PC-9 (cell line): ENCODE measurements at regions not wholly inside any gene's neighbourhood (a gene's known extent, or its start where the extent isn't known, plus 50 kb on each side); places are given as distances from the start of the nearest gene placed in this dataset.

Experiments
- BruUV-seq: library from RNA; stranded (reverse); fragments of 400-500 nt; replicated peaks from 2 replicates; lab custom pipeline; 2021; lab: Mats Ljungman, UMichigan
- CTCF ChIA-PET: fragments of 300-600 bp; sonication (Branson Sonifier 250); formaldehyde crosslinking; loops from one replicate; lab custom pipeline; 2022; ENCODE audit warnings: antibody characterized with exemption; lab: Charles Lee
- POLR2A ChIA-PET: fragments of 300-600 bp; sonication (Branson Sonifier 250); formaldehyde crosslinking; loops from one replicate; lab custom pipeline; 2022; ENCODE audit warnings: antibody characterized with exemption; ENCODE audit not compliant: unreplicated experiment; lab: Charles Lee
- DNase-seq, 2 experiments: peaks; one replicate each; pipeline versions ENCODE4 v3.0.0 to v3.0.0-alpha.2; 2015 to 2022; ENCODE audit warnings: mixed read lengths in 1 of 2
- H2AFZ ChIP-seq: fragments of 200-600 bp; sonication (generic); 2 replicates; pipeline ENCODE4 v1.8.1; 2017; ENCODE audit warnings: antibody characterized with exemption
- H3F3A ChIP-seq: fragments of 200-600 bp; sonication (generic); 2 replicates; pipeline ENCODE4 v1.8.1; 2017; ENCODE audit warnings: antibody characterized with exemption, mild to moderate bottlenecking, low read depth; ENCODE audit not compliant: insufficient read depth
- H3K27ac ChIP-seq: fragments of 200-600 bp; sonication (generic); 2 replicates; pipeline ENCODE4 v1.6.1; 2016; ENCODE audit warnings: mixed run types
- H3K27me3 ChIP-seq: fragments of 200-600 bp; sonication (generic); 2 replicates; pipeline ENCODE4 v1.6.1; 2016; ENCODE audit warnings: low read depth, mixed run types; ENCODE audit not compliant: insufficient read depth
- H3K36me3 ChIP-seq: fragments of 200-600 bp; sonication (generic); 2 replicates; pipeline ENCODE4 v1.6.1; 2016; ENCODE audit warnings: low read depth, mixed run types
- H3K4me1 ChIP-seq: fragments of 200-600 bp; sonication (generic); replicated peaks from 2 replicates; pipeline ENCODE4 v1.6.1; 2016; ENCODE audit warnings: mixed run types; ENCODE audit not compliant: insufficient read depth
- H3K4me2 ChIP-seq: fragments of 200-600 bp; sonication (generic); 2 replicates; pipeline ENCODE4 v1.6.1; 2017; ENCODE audit warnings: mixed run types
- H3K4me3 ChIP-seq: fragments of 200-600 bp; sonication (generic); 2 replicates; pipeline ENCODE4 v1.6.1; 2016; ENCODE audit warnings: mixed run types
- H3K79me2 ChIP-seq: fragments of 200-600 bp; sonication (generic); 2 replicates; pipeline ENCODE4 v1.6.1; 2017; ENCODE audit warnings: low read depth, mixed run types
- H3K9me2 ChIP-seq: fragments of 200-600 bp; sonication (generic); 2 replicates; pipeline ENCODE4 v1.8.1; 2017; ENCODE audit warnings: mild to moderate bottlenecking; ENCODE audit not compliant: insufficient read depth
- H3K9me3 ChIP-seq: fragments of 200-600 bp; sonication (generic); 2 replicates; pipeline ENCODE4 v1.8.1; 2016; ENCODE audit warnings: low read depth; ENCODE audit not compliant: insufficient read depth
- H4K20me1 ChIP-seq: fragments of 200-600 bp; sonication (generic); 2 replicates; pipeline ENCODE4 v1.8.1; 2017; ENCODE audit not compliant: insufficient read depth
- CTCF ChIP-seq: fragments of 200-600 bp; sonication (generic); conservative IDR thresholded peaks from 2 replicates; pipeline ENCODE4 v1.6.1; 2017; ENCODE audit warnings: mixed run types, antibody characterized with exemption, mild to moderate bottlenecking, moderate library complexity
- EZH2 ChIP-seq: fragments of 200-600 bp; sonication (generic); IDR thresholded peaks from 2 replicates; pipeline ENCODE4 v1.8.0; 2017; ENCODE audit warnings: antibody characterized with exemption, low read depth
- intact Hi-C: fragments of 100-400 bp; cut with micrococcal nuclease; formaldehyde crosslinking; loops from one replicate; pipeline ENCODE4 v1.10.0; 2022; ENCODE audit not compliant: unreplicated experiment

DNA sequence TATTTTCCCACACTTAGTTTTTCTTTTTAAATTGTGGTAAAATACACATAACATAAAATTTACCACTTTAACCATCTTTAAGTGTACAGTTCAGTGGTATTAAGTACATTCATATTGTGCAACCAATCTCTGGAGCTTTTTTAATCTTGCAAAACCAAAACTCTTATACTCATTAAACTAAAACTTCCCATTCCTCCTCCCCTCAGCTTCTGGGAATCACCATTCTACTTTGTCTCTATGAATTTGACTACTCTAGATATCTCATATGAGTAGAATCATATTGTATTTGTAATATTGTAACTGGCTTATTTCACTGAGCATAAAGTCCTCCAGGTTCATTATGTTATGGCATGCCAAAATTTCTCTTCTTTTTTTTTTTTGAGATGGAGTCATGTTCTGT is 86.4 kb upstream of the JAZF1 start:
- no peak for TF ChIP-seq CTCF
- no peak for TF ChIP-seq EZH2
- Histone ChIP-seq H3K4me3 (no peak overlapping the region), H3K27me3 (no peaks in the 10 kb centered on the region), H4K20me1 (no peaks in the 10 kb centered on the region), H3F3A (no peaks in the 10 kb centered on the region), H3K4me1 (no peaks in the 10 kb centered on the region), H3K9me2 (no peaks in the 10 kb centered on the region; the same call in 1 of the 2 replicates), H3K27ac (no peak overlapping the region), H3K36me3 (no peaks in the 10 kb centered on the region), H3K9me3 (no peaks in the 10 kb centered on the region), H3K4me2 (no peak overlapping the region), H2AFZ (no peak overlapping the region), H3K79me2 (no peaks in the 10 kb centered on the region)
- DNase-seq = no peak
- ChIA-PET CTCF (no interaction called here), POLR2A (no interaction called here)
- no TSS peak for BruUV-seq
- intact Hi-C loops = no loop called here

DNA sequence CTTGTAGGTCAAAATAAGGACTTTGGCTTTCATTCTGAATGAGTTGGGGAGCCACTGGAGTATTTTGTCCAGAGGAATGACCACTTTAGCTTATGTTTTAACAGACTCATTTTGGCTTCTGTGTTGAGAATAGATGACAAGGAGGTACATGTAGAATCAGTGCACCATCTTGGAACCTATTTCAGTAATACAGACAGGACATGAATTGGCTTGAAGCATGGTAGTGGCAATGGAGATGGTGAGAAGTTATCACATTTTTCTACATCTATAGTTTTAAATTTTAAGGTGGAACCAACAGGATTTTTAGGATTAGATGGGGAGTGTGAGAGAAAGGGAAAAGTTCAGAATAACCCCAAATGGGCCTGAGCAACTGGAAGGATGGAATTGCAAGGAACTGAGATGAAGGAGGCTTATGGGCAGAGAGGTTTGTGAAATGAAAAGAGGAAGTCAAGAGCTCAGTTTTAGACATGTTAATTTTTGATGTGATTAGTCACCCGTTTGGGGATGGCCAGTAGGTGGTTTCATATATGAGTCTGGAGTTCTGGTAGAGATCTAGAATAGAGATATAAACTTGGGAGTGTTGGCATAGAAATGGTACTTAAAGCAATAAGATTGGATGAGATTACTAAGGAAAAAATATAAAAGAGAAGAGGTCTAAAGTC is 89.2 kb upstream of the JAZF1 start:
- TF ChIP-seq CTCF = no peak
- TF ChIP-seq EZH2 = no peak
- no peaks in the 10 kb centered on the region for H3K27me3 ChIP-seq
- H3K36me3 ChIP-seq = no peaks in the 10 kb centered on the region
- H4K20me1 ChIP-seq = no peaks in the 10 kb centered on the region
- DNase-seq = no peak
- 0 out of 2 replicates have a peak, but pooled peaks cover 6% of the 10 kb centered on the region for H3K9me3 ChIP-seq
- ChIA-PET CTCF (no interaction called here), POLR2A (no interaction called here)
- no peaks in the 10 kb centered on the region for H3K79me2 ChIP-seq
- no peaks in the 10 kb centered on the region for H3F3A ChIP-seq
- H3K9me2 ChIP-seq = no peaks in the 10 kb centered on the region; the same call in 1 of the 2 replicates
- no peak overlapping the region for H3K27ac ChIP-seq
- no peak overlapping the region for H2AFZ ChIP-seq
- no peak overlapping the region for H3K4me2 ChIP-seq
- BruUV-seq = no TSS peak
- no peak overlapping the region for H3K4me3 ChIP-seq
- intact Hi-C loops = no loop called here
- no peaks in the 10 kb centered on the region for H3K4me1 ChIP-seq

- Histone ChIP-seq H3K36me3 (no peaks in the 10 kb centered on the region), H3K79me2 (no peaks in the 10 kb centered on the region), H3K27ac (no peak overlapping the region), H2AFZ (no peak overlapping the region), H3K4me1 (no peaks in the 10 kb centered on the region), H3K9me2 (no peaks in the 10 kb centered on the region; the same call in 1 of the 2 replicates), H3F3A (no peaks in the 10 kb centered on the region), H3K4me2 (no peak overlapping the region), H3K4me3 (no peak overlapping the region), H3K27me3 (no peaks in the 10 kb centered on the region), H4K20me1 (no peaks in the 10 kb centered on the region), H3K9me3 (0 out of 2 replicates have a peak, but pooled peaks cover 6% of the 10 kb centered on the region)
- DNase-seq = no peak
- BruUV-seq = no TSS peak
- no peak for TF ChIP-seq CTCF
- no peak for TF ChIP-seq EZH2
- intact Hi-C loops = no loop called here
- CTCF ChIA-PET = no interaction called here
- POLR2A ChIA-PET = no interaction called here
Observed at GRCh38 chr7:28270536-28270935, 89.9 kb upstream of the JAZF1 start.
